HCT116 (cell line): ENCODE measurements at regions not wholly inside any gene's neighbourhood (a gene's known extent, or its start where the extent isn't known, plus 50 kb on each side); places are given as distances from the start of the nearest gene placed in this dataset.

Source experiments
- ATAC-seq: fragments of 200-7000 bp; cut with Tn5 transposase; 2 replicates; pipeline ENCODE4 v1.9.1; 2020; ENCODE audit warnings: mild to moderate bottlenecking, moderate library complexity
- BruUV-seq: library from RNA; stranded (reverse); fragments of 400-500 nt; replicated peaks from 2 replicates; lab custom pipeline; 2021; lab: Mats Ljungman, UMichigan
- CTCF ChIA-PET: fragments of 300-600 bp; sonication (Branson Sonifier 250); formaldehyde crosslinking; loops from one replicate; lab custom pipeline; 2021; ENCODE audit warnings: antibody characterized with exemption; lab: Charles Lee
- POLR2A ChIA-PET: fragments of 300-600, 350-600 bp; sonication (Branson Sonifier 250); formaldehyde crosslinking; loops from one replicate; lab custom pipeline; 2021; ENCODE audit warnings: antibody characterized with exemption; lab: Charles Lee
- RAD21 ChIA-PET, 2 experiments: fragments of 300-600 bp; sonication (Branson Sonifier 250); formaldehyde crosslinking; loops; one replicate each; lab custom pipeline; 2023; ENCODE audit warnings: low total read pairs in 2 of 2; ENCODE audit not compliant: uncharacterized antibody in 2 of 2, unreplicated experiment in 2 of 2, low non-redundant PET in 1 of 2; lab: Charles Lee
- DNase-seq: peaks from one replicate; pipeline ENCODE4 v3.0.0-alpha.2; 2010; ENCODE audit warnings: low read depth, low spot score
- H2AFZ ChIP-seq: fragments of 200-600 bp; shearing (Covaris generic), sonication (generic); 2 replicates; pipeline ENCODE4 v1.6.1; 2017; ENCODE audit warnings: low read depth, mixed run types, mixed read lengths, antibody characterized with exemption, low read length; ENCODE audit not compliant: poor library complexity, severe bottlenecking
- H3K27ac ChIP-seq: 2 replicates; pipeline ENCODE4 v1.5.1; 2012; ENCODE audit warnings: low read depth, low read length
- H3K27me3 ChIP-seq: fragments of 200-600 bp; sonication (generic); 2 replicates; pipeline ENCODE4 v1.6.1; 2016; ENCODE audit warnings: mixed run types, low read length, mixed read lengths; ENCODE audit not compliant: insufficient read depth
- H3K36me3 ChIP-seq, 2 experiments: fragments of 200-500 bp in 1 of 2; fragments of 200-600 bp in 1 of 2; sonication (Bioruptor generic) in 1 of 2; sonication (generic) in 1 of 2; 2 replicates each; pipeline versions ENCODE4 v1.5.1 to v1.6.1; 2014 to 2016; ENCODE audit warnings: low read length in 2 of 2, inconsistent platforms in 1 of 2, mixed read lengths in 1 of 2, mixed run types in 1 of 2; ENCODE audit not compliant: insufficient read depth in 2 of 2, control insufficient read depth in 1 of 2
- H3K4me1 ChIP-seq, 2 experiments: fragments of 200-600 bp in 1 of 2; sonication (generic) in 1 of 2; 2 replicates each; pipeline versions ENCODE4 v1.5.1 to v1.6.1; 2012 to 2017; ENCODE audit warnings: low read length in 2 of 2, inconsistent platforms in 1 of 2, mild to moderate bottlenecking in 1 of 2, mixed read lengths in 1 of 2, mixed run types in 1 of 2, moderate library complexity in 1 of 2; ENCODE audit not compliant: insufficient read depth in 2 of 2, control insufficient read depth in 1 of 2
- H3K4me2 ChIP-seq: fragments of 200-600 bp; sonication (generic); 2 replicates; pipeline ENCODE4 v1.6.1; 2017; ENCODE audit warnings: mixed run types, low read length, mixed read lengths
- H3K4me3 ChIP-seq, 2 experiments: fragments of 200-600 bp in 1 of 2; sonication (generic) in 1 of 2; replicated peaks in 1 of 2; 2 replicates each; pipeline ENCODE4 v1.5.1; 2011 to 2016; ENCODE audit warnings: low read length in 2 of 2, control low read depth in 1 of 2, low read depth in 1 of 2, mild to moderate bottlenecking in 1 of 2, mixed read lengths in 1 of 2, mixed run types in 1 of 2
- H3K79me2 ChIP-seq: fragments of 200-600 bp; sonication (generic); 2 replicates; pipeline ENCODE4 v1.6.1; 2017; ENCODE audit warnings: mild to moderate bottlenecking, mixed run types, low read length, moderate library complexity, mixed read lengths; ENCODE audit not compliant: insufficient read depth
- H3K9ac ChIP-seq: fragments of 200-600 bp; sonication (generic); 2 replicates; pipeline ENCODE4 v1.6.1; 2016; ENCODE audit warnings: low read length, mixed read lengths
- H3K9me2 ChIP-seq: fragments of 200-600 bp; sonication (generic), shearing (Covaris generic); 2 replicates; pipeline ENCODE4 v1.6.1; 2017; ENCODE audit warnings: mixed run types, mild to moderate bottlenecking, moderate library complexity; ENCODE audit not compliant: insufficient read depth
- H3K9me3 ChIP-seq, 2 experiments: fragments of 200-500 bp in 1 of 2; fragments of 200-600 bp in 1 of 2; sonication (Bioruptor generic) in 1 of 2; sonication (generic) in 1 of 2; 2 replicates each; pipeline ENCODE4 v1.6.1; 2014 to 2017; ENCODE audit warnings: low read length in 2 of 2, mixed read lengths in 2 of 2, inconsistent platforms in 1 of 2, low read depth in 1 of 2, mild to moderate bottlenecking in 1 of 2, mixed run types in 1 of 2, moderate library complexity in 1 of 2; ENCODE audit not compliant: control insufficient read depth in 1 of 2, insufficient read depth in 1 of 2
- H4K20me1 ChIP-seq: fragments of 200-600 bp; sonication (generic), shearing (Covaris generic); 2 replicates; pipeline ENCODE4 v1.6.1; 2017; ENCODE audit warnings: mixed run types, mild to moderate bottlenecking, moderate library complexity; ENCODE audit not compliant: insufficient read depth
- CEBPB ChIP-seq: IDR thresholded peaks from 2 replicates; pipeline ENCODE4 v1.6.1; 2012; ENCODE audit warnings: low read depth
- EZH2 ChIP-seq: fragments of 200-600 bp; sonication (generic); IDR thresholded peaks from 2 replicates; pipeline ENCODE4 v1.6.1; 2017; ENCODE audit warnings: antibody characterized with exemption, mixed run types
- JUND ChIP-seq: IDR thresholded peaks from 2 replicates; pipeline ENCODE4 v1.6.1; 2012
- POLR2AphosphoS5 ChIP-seq: IDR thresholded peaks from 2 replicates; pipeline ENCODE4 v1.6.1; 2011; ENCODE audit warnings: mild to moderate bottlenecking, low read depth, low read length, moderate library complexity
- RAD21 ChIP-seq: IDR thresholded peaks from 2 replicates; pipeline ENCODE4 v1.6.1; 2012; ENCODE audit warnings: low read depth, mild to moderate bottlenecking
- SP1 ChIP-seq: IDR thresholded peaks from 2 replicates; pipeline ENCODE4 v1.6.1; 2012; ENCODE audit warnings: low read depth
- YY1 ChIP-seq: IDR thresholded peaks from 2 replicates; pipeline ENCODE4 v1.6.1; 2011; ENCODE audit warnings: low read length, low read depth, moderate library complexity, mild to moderate bottlenecking; ENCODE audit not compliant: insufficient replicate concordance; ENCODE audit errors: extremely low read depth
- ZFX ChIP-seq: fragments of 450-650 bp; IDR thresholded peaks from 2 replicates; pipeline ENCODE4 v1.6.1; 2017
- intact Hi-C: fragments of 100-400 bp; cut with micrococcal nuclease; formaldehyde crosslinking; loops from 2 replicates; pipeline ENCODE4 v1.10.0; 2022
- TF ChIP-seq, protein P1 (sequence below): IDR thresholded peaks from 2 replicates; pipeline ENCODE4 v1.6.1; 2012; ENCODE audit warnings: low read depth
- TF ChIP-seq, protein P2 (sequence below), 3 experiments: fragments of 200-600 bp in 1 of 3; sonication (generic) in 1 of 3; IDR thresholded peaks in 2 of 3; conservative IDR thresholded peaks in 1 of 3; 2 replicates each; pipeline ENCODE4 v1.5.1; 2012 to 2017; ENCODE audit warnings: low read depth in 2 of 3, low read length in 2 of 3, antibody characterized with exemption in 1 of 3, borderline replicate concordance in 1 of 3, control low read depth in 1 of 3, mild to moderate bottlenecking in 1 of 3, mixed read lengths in 1 of 3, mixed run types in 1 of 3, moderate library complexity in 1 of 3; ENCODE audit not compliant: insufficient read depth in 1 of 3
- TF ChIP-seq, protein P3 (sequence below): IDR thresholded peaks from 2 replicates; pipeline ENCODE4 v1.6.1; 2012

DNA sequence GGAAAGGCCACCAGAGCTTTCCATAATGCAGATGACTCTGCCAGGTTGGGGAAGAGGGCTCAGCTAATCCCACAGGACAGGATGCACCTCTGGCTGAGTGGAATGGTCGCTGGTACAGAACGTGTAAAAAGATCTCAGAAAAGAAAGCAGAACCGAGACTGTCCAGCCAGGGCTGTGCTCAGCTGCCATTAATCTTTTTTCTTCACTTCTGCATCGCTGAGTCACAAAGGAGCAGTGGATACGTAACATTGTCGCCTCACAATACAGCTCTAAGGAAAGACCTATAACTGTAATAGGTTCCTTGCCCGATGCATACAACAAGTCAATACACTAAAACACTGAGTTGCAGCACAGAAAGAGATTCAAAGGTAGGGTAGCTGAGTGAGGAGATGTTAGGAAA lies 354.2 kb downstream of the EN1 start:
- RAD21 ChIA-PET, result no interaction called here
- H3K36me3 ChIP-seq, result no peaks in the 10 kb centered on the region
- intact Hi-C loops, result no loop called here
- H3K9me2 ChIP-seq, result no peaks in the 10 kb centered on the region
- ATAC-seq (no peak), DNase-seq (no peak)
- no peaks in the 10 kb centered on the region for H4K20me1 ChIP-seq
- no peak for TF ChIP-seq RAD21
- TF ChIP-seq, protein P1, sequence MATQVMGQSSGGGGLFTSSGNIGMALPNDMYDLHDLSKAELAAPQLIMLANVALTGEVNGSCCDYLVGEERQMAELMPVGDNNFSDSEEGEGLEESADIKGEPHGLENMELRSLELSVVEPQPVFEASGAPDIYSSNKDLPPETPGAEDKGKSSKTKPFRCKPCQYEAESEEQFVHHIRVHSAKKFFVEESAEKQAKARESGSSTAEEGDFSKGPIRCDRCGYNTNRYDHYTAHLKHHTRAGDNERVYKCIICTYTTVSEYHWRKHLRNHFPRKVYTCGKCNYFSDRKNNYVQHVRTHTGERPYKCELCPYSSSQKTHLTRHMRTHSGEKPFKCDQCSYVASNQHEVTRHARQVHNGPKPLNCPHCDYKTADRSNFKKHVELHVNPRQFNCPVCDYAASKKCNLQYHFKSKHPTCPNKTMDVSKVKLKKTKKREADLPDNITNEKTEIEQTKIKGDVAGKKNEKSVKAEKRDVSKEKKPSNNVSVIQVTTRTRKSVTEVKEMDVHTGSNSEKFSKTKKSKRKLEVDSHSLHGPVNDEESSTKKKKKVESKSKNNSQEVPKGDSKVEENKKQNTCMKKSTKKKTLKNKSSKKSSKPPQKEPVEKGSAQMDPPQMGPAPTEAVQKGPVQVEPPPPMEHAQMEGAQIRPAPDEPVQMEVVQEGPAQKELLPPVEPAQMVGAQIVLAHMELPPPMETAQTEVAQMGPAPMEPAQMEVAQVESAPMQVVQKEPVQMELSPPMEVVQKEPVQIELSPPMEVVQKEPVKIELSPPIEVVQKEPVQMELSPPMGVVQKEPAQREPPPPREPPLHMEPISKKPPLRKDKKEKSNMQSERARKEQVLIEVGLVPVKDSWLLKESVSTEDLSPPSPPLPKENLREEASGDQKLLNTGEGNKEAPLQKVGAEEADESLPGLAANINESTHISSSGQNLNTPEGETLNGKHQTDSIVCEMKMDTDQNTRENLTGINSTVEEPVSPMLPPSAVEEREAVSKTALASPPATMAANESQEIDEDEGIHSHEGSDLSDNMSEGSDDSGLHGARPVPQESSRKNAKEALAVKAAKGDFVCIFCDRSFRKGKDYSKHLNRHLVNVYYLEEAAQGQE, result no peak
- TF ChIP-seq POLR2AphosphoS5, result no peak
- no peak for TF ChIP-seq CEBPB
- no peak for TF ChIP-seq ZFX
- TF ChIP-seq, protein P2, sequence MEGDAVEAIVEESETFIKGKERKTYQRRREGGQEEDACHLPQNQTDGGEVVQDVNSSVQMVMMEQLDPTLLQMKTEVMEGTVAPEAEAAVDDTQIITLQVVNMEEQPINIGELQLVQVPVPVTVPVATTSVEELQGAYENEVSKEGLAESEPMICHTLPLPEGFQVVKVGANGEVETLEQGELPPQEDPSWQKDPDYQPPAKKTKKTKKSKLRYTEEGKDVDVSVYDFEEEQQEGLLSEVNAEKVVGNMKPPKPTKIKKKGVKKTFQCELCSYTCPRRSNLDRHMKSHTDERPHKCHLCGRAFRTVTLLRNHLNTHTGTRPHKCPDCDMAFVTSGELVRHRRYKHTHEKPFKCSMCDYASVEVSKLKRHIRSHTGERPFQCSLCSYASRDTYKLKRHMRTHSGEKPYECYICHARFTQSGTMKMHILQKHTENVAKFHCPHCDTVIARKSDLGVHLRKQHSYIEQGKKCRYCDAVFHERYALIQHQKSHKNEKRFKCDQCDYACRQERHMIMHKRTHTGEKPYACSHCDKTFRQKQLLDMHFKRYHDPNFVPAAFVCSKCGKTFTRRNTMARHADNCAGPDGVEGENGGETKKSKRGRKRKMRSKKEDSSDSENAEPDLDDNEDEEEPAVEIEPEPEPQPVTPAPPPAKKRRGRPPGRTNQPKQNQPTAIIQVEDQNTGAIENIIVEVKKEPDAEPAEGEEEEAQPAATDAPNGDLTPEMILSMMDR (IDR thresholded peaks at IDR 0.05 in 2 of 3, conservative IDR thresholded peaks at IDR 0.05 in 1 of 3; ENCODE audit: borderline replicate concordance in 1 of 3, insufficient read depth in 1 of 3, low read depth in 2 of 3, low read length in 2 of 3), result no peak
- no peak for TF ChIP-seq YY1
- TF ChIP-seq SP1, result no peak
- no peak for TF ChIP-seq JUND
- no peak for TF ChIP-seq EZH2
- TF ChIP-seq, protein P3, sequence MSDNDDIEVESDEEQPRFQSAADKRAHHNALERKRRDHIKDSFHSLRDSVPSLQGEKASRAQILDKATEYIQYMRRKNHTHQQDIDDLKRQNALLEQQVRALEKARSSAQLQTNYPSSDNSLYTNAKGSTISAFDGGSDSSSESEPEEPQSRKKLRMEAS, result no peak
- H3K4me3 ChIP-seq, result no peak overlapping the region
- no peaks in the 10 kb centered on the region for H3K79me2 ChIP-seq
- no peak overlapping the region for H3K9ac ChIP-seq
- no TSS peak for BruUV-seq
- POLR2A ChIA-PET, result no interaction called here
- no peak overlapping the region for H2AFZ ChIP-seq
- H3K4me2 ChIP-seq, result no peak overlapping the region
- H3K27me3 ChIP-seq, result no peaks in the 10 kb centered on the region
- H3K27ac ChIP-seq, result no peak overlapping the region
- H3K9me3 ChIP-seq, result no peaks in the 10 kb centered on the region
- CTCF ChIA-PET, result interaction anchor here (2.0 kb wide), 1 partner anchor 362 kb away, joined by 6 read pairs; no protein-coding TSS in a partner anchor
- H3K4me1 ChIP-seq, result no peaks in the 10 kb centered on the region
